HEK293 (cell line): ENCODE measurements at regions not wholly inside any gene's neighbourhood (a gene's known extent, or its start where the extent isn't known, plus 50 kb on each side); places are given as distances from the start of the nearest gene placed in this dataset.

Experiments used
- CTCF ChIA-PET: fragments of 350-600 bp; formaldehyde crosslinking; extraction: SDS; loops from one replicate; lab custom pipeline; 2021; ENCODE audit warnings: antibody characterized with exemption; lab: Yijun Ruan, JAX
- POLR2A ChIA-PET: fragments of 300-600 bp; formaldehyde crosslinking; extraction: SDS; loops from one replicate; lab custom pipeline; 2020; ENCODE audit warnings: antibody characterized with exemption, inconsistent platforms; lab: Yijun Ruan, JAX
- H3K27ac ChIP-seq: fragments of 200-500 bp; sonication (Bioruptor generic); 2 replicates; pipeline ENCODE4 v1.5.1; 2014; ENCODE audit warnings: low read depth, low read length, control low read depth, inconsistent platforms; ENCODE audit errors: extremely low read depth
- H3K36me3 ChIP-seq, 2 experiments: fragments of 200-500 bp in 1 of 2; sonication (Bioruptor generic) in 1 of 2; 1 replicate in 1 of 2; 2 replicates in 1 of 2; pipeline ENCODE4 v1.5.1; 2014 to 2017; ENCODE audit warnings: inconsistent platforms in 2 of 2, low read length in 2 of 2; ENCODE audit not compliant: control insufficient read depth in 2 of 2, insufficient read depth in 1 of 2
- H3K4me1 ChIP-seq: fragments of 200-500 bp; sonication (Bioruptor generic); 2 replicates; pipeline ENCODE4 v1.5.1; 2014; ENCODE audit warnings: mild to moderate bottlenecking, low read length, inconsistent platforms; ENCODE audit not compliant: control insufficient read depth, insufficient read depth
- H3K4me3 ChIP-seq: 2 replicates; pipeline ENCODE4 v1.5.1; 2011; ENCODE audit warnings: low read depth, mild to moderate bottlenecking, control low read depth, low read length, moderate library complexity
- H3K9me3 ChIP-seq: fragments of 200-500 bp; sonication (Bioruptor generic); 2 replicates; pipeline ENCODE4 v1.5.1; 2014; ENCODE audit warnings: low read depth, low read length, inconsistent platforms; ENCODE audit not compliant: control insufficient read depth, insufficient read depth
- FEZF1 ChIP-seq: fragments of 450-650 bp; formaldehyde crosslinking; IDR thresholded peaks from 2 replicates; pipeline ENCODE4 v1.5.1; 2016; ENCODE audit warnings: missing biosample characterization, missing genetic modification characterization
- GLI2 ChIP-seq: fragments of 450-650 bp; formaldehyde crosslinking; IDR thresholded peaks from 2 replicates; pipeline ENCODE4; 2017; ENCODE audit warnings: missing biosample characterization, missing genetic modification characterization, low read depth, borderline replicate concordance
- KLF9 ChIP-seq: fragments of 450-650 bp; formaldehyde crosslinking; IDR thresholded peaks from 2 replicates; pipeline ENCODE4 v1.5.1; 2016; ENCODE audit warnings: missing biosample characterization, missing genetic modification characterization, low read depth
- MYNN ChIP-seq: fragments of 450-650 bp; formaldehyde crosslinking; IDR thresholded peaks from 2 replicates; pipeline ENCODE4 v1.5.1; 2016; ENCODE audit warnings: missing biosample characterization, missing genetic modification characterization, borderline replicate concordance
- MZF1 ChIP-seq: fragments of 450-650 bp; formaldehyde crosslinking; IDR thresholded peaks from 2 replicates; pipeline ENCODE4 v1.5.1; 2017; ENCODE audit warnings: missing biosample characterization, missing genetic modification characterization, borderline replicate concordance
- SALL2 ChIP-seq: fragments of 450-650 bp; formaldehyde crosslinking; IDR thresholded peaks from 2 replicates; pipeline ENCODE4 v1.5.0; 2017; ENCODE audit warnings: missing biosample characterization, mild to moderate bottlenecking, missing genetic modification characterization, borderline replicate concordance
- YY2 ChIP-seq: fragments of 450-650 bp; formaldehyde crosslinking; IDR thresholded peaks from 2 replicates; pipeline ENCODE4 v1.5.1; 2016; ENCODE audit warnings: missing biosample characterization, missing genetic modification characterization
- ZBTB20 ChIP-seq: fragments of 450-650 bp; formaldehyde crosslinking; IDR thresholded peaks from 2 replicates; pipeline ENCODE4 v1.5.1; 2016; ENCODE audit warnings: missing biosample characterization, missing genetic modification characterization
- ZNF239 ChIP-seq: fragments of 450-650 bp; formaldehyde crosslinking; IDR thresholded peaks from 2 replicates; pipeline ENCODE4 v1.5.1; 2016; ENCODE audit warnings: missing biosample characterization, missing genetic modification characterization
- ZNF266 ChIP-seq: fragments of 450-650 bp; formaldehyde crosslinking; IDR thresholded peaks from 2 replicates; pipeline ENCODE4 v1.5.1; 2016; ENCODE audit warnings: missing biosample characterization, missing genetic modification characterization, low read depth
- ZNF354C ChIP-seq: fragments of 450-650 bp; formaldehyde crosslinking; IDR thresholded peaks from 2 replicates; pipeline ENCODE4 v1.5.1; 2016; ENCODE audit warnings: missing biosample characterization, missing genetic modification characterization, low read depth, borderline replicate concordance
- ZNF394 ChIP-seq: fragments of 450-650 bp; formaldehyde crosslinking; IDR thresholded peaks from 2 replicates; pipeline ENCODE4 v1.5.1; 2016; ENCODE audit warnings: missing biosample characterization, missing genetic modification characterization, mild to moderate bottlenecking, moderate library complexity, borderline replicate concordance
- ZNF449 ChIP-seq: fragments of 450-650 bp; formaldehyde crosslinking; IDR thresholded peaks from 2 replicates; pipeline ENCODE4 v1.5.1; 2017; ENCODE audit warnings: missing biosample characterization, mild to moderate bottlenecking, missing genetic modification characterization, moderate library complexity
- ZNF544 ChIP-seq: fragments of 450-650 bp; formaldehyde crosslinking; IDR thresholded peaks from 2 replicates; pipeline ENCODE4 v1.5.0; 2017; ENCODE audit warnings: missing biosample characterization, missing genetic modification characterization
- ZNF623 ChIP-seq: fragments of 450-650 bp; formaldehyde crosslinking; IDR thresholded peaks from 2 replicates; pipeline ENCODE4 v1.5.1; 2016; ENCODE audit warnings: missing biosample characterization, missing genetic modification characterization
- ZNF664 ChIP-seq: fragments of 450-650 bp; formaldehyde crosslinking; IDR thresholded peaks from 2 replicates; pipeline ENCODE4 v1.5.1; 2016; ENCODE audit warnings: missing biosample characterization, missing genetic modification characterization
- ZNF704 ChIP-seq: fragments of 450-650 bp; formaldehyde crosslinking; IDR thresholded peaks from 2 replicates; pipeline ENCODE4 v1.5.1; 2016; ENCODE audit warnings: missing biosample characterization, missing genetic modification characterization
- ZNF707 ChIP-seq: fragments of 450-650 bp; formaldehyde crosslinking; IDR thresholded peaks from 2 replicates; pipeline ENCODE4 v1.5.1; 2016; ENCODE audit warnings: missing biosample characterization, missing genetic modification characterization
- ZNF785 ChIP-seq: fragments of 450-650 bp; formaldehyde crosslinking; IDR thresholded peaks from 2 replicates; pipeline ENCODE4 v1.5.1; 2016; ENCODE audit warnings: missing biosample characterization, missing genetic modification characterization
- ZNF792 ChIP-seq: fragments of 450-650 bp; formaldehyde crosslinking; IDR thresholded peaks from 2 replicates; pipeline ENCODE4 v1.5.1; 2016; ENCODE audit warnings: missing biosample characterization, missing genetic modification characterization

GRCh38 chr14:100994082-100994481 is 90.6 kb upstream of the RTL1 start:
- TF ChIP-seq ZNF704 (tag by site-specific recombination), result no peak
- TF ChIP-seq ZNF785 (tag by site-specific recombination), result no peak
- TF ChIP-seq YY2 (tag by site-specific recombination), result no peak
- Histone ChIP-seq H3K9me3 (no peaks in the 10 kb centered on the region), H3K4me1 (no peaks in the 10 kb centered on the region), H3K27ac (no peak overlapping the region), H3K36me3 (no peaks in the 10 kb centered on the region), H3K4me3 (no peak overlapping the region)
- ChIA-PET POLR2A (no interaction called here), CTCF (interaction anchor here (0.7 kb wide), 1 partner anchor 118 kb away, joined by 4 read pairs; no protein-coding TSS in a partner anchor)

GRCh38 chr14:100994756-100995330 is 91.3 kb upstream of the RTL1 start:
- CTCF ChIA-PET, result interaction anchor here (0.7 kb wide), 1 partner anchor 119 kb away, joined by 4 read pairs; no protein-coding TSS in a partner anchor

GRCh38 chr14:101000711-101001250 is 97.3 kb upstream of the RTL1 start:
- TF ChIP-seq FEZF1 (tag by site-specific recombination) (no peak), GLI2 (tag by site-specific recombination) (no peak), ZNF394 (tag by site-specific recombination) (no peak), SALL2 (tag by site-specific recombination) (no peak), ZNF266 (no peak), ZNF239 (tag by site-specific recombination) (no peak), ZNF792 (tag by site-specific recombination) (no peak), ZNF707 (no peak), ZBTB20 (tag by site-specific recombination) (no peak), ZNF449 (no peak), MYNN (no peak), ZNF664 (tag by site-specific recombination) (no peak), ZNF354C (tag by site-specific recombination) (no peak)
- CTCF ChIA-PET, result no interaction called here
- no peak overlapping the region for H3K4me3 ChIP-seq
- no peaks in the 10 kb centered on the region for H3K36me3 ChIP-seq
- H3K4me1 ChIP-seq, result no peaks in the 10 kb centered on the region
- H3K9me3 ChIP-seq, result no peaks in the 10 kb centered on the region
- POLR2A ChIA-PET, result no interaction called here
- no peak overlapping the region for H3K27ac ChIP-seq

More at GRCh38 chr14:100994756-100995330, 91.3 kb upstream of the RTL1 start:
- POLR2A ChIA-PET, result no interaction called here
- TF ChIP-seq ZNF623 (tag by site-specific recombination), result no peak
- TF ChIP-seq KLF9 (tag by site-specific recombination), result no peak
- no peak for TF ChIP-seq MZF1 (tag by site-specific recombination)
- no peak for TF ChIP-seq ZNF544 (tag by site-specific recombination)
- H3K4me3 ChIP-seq, result no peak overlapping the region
- no peaks in the 10 kb centered on the region for H3K4me1 ChIP-seq
- H3K9me3 ChIP-seq, result no peaks in the 10 kb centered on the region
- no peak overlapping the region for H3K27ac ChIP-seq
- H3K36me3 ChIP-seq, result no peaks in the 10 kb centered on the region
